NCI-H2196 (cell line): ENCODE measurements at regions not wholly inside any gene's neighbourhood (a gene's known extent, or its start where the extent isn't known, plus 50 kb on each side); places are given as distances from the start of the nearest gene placed in this dataset.
"Not testable (repeated sequence)": the region's sequence is repeated elsewhere in the genome, so short reads cannot be mapped to it uniquely, and the experiment has no call there.

ENCODE experiments used
- DNase-seq: peaks from one replicate; lab custom pipeline; 2025; ENCODE audit not compliant: unreplicated experiment; lab: John Stamatoyannopoulos, UW

- DNase-seq: no peak
These were observed 105.8 kb upstream of the PPP1R26 start for GRCh38 chr9:135373820-135374219.

DNA sequence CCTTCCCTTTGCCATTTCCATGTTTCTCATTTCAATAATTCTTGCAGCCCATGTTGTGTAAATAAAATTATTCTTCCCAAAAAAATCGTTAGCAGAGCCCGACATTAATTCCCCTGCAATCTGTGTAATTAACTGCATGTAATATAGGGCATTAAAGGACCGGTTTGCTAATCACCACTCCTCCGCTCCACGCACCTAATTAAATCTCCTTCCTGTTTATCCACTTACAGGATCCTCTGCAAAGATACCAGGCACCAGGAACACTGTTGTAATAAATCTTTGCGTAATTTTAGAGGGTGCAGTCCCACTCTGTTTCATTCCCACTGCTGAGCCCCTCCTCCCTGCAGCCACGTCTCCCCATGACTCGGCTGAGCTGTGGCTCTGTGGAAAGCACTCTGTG, 105.0 kb upstream of the PPP1R26 start:
- DNase-seq: no peak

DNA sequence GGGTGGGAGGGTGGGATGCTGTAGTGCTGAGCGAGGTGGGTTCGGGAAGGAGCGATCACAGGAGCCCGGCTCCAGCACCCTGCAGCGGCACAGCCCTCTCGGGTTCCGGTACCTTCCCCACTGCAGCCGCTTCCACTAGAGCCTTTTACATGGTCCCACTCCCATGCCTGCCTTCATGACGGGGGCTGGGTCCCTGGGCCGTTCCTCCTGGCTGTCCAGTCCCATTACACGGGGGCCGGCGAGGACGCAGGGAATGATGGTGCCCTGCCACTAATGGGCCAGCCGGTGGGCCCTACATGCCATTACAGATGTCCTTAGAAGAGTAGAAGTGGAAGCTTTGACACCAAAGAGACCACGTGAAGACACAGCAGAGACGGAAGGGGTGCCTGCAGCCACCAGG, 104.6 kb upstream of the PPP1R26 start:
- DNase-seq: no peak

GRCh38 chr9:135376511-135377265, 102.9 kb upstream of the PPP1R26 start:
- DNase-seq: no peak

DNA sequence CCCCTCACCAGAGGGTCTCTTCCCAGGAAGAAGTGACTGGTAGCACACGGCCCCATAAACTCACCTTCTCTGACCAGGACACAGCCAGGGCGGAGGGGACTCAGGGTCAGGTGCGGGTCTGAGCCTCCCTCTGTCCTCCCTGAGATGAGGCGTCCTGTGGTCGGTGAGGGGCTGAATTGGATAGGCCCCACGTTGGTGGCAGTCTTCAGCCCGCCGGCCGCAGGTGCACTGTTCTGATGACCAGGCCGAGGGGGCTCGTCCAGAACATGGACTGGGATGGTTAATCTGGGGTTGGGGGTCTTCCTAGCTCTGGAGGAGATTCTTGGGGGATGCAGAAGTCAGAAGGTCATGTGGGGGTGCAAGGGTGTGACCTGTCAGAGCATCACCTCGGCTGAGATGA, 102.2 kb upstream of the PPP1R26 start:
- no peak for DNase-seq

GRCh38 chr9:135378751-135379150, 100.8 kb upstream of the PPP1R26 start:
- DNase-seq: no peak

DNA sequence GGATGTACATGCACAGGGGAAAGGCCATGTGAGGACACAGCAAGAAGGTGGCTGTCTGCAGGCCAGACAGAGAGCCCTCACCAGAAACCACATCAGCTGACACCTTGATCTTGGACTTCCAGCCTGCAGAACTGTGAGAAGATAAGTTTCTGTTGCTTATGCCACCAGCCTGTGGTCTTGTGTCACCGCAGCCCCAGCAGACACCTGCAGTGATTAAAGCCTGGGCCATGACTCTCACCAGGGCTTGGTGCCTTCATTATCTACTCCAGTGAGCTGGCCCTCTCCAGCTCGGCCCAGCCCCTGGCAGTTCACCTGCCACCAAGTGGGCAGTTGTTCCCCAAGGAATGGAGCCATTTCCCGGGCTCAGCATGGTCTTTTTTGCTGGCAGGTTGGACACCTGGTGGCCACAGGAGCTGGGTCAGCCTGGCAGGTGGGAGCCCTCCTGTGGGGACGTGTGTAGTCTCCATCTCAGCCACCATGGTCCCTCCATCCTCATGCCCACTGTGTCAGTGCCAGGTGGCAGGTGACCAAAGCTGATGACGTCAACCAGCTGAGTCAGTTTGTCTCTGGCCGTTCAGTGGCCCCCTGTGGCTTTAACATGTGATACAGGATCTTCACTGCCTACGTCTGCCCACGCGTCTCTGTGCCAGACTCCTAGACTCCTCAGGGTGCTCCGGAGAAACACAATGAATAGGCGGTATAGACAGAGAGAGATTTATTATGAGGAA, 99.9 kb upstream of the PPP1R26 start:
- peak; percentile 24 for DNase-seq

GRCh38 chr9:135380311-135380960, 99.1 kb upstream of the PPP1R26 start:
- no peak for DNase-seq

GRCh38 chr9:135381762-135382310, 97.7 kb upstream of the PPP1R26 start:
- no peak for DNase-seq

GRCh38 chr9:135384226-135384625, 95.4 kb upstream of the PPP1R26 start:
- DNase-seq: no peak

DNA sequence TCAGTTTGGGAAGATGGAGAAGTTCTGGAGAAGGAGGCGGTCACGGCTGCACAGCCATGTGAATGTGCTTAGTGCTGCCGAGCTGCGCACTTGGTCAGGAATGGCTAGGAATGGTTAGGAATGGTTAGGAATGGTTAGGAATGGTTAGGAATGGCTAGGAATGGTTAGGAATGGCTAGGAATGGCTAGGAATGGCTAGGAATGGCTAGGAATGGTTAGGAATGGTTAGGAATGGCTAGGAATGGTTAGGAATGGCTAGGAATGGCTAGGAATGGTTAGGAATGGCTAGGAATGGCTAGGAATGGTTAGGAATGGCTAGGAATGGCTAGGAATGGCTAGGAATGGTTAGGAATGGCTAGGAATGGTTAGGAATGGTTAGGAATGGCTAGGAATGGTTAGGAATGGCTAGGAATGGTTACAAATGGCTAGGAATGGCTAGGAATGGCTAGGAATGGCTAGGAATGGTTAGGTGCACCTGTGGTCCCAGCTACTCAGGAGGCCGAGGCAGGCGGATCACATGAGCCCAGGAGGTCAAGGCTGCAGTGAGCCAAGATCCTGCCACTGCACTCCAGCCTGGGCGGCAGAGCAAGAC, 94.7 kb upstream of the PPP1R26 start:
- DNase-seq: not testable (repeated sequence)

DNA sequence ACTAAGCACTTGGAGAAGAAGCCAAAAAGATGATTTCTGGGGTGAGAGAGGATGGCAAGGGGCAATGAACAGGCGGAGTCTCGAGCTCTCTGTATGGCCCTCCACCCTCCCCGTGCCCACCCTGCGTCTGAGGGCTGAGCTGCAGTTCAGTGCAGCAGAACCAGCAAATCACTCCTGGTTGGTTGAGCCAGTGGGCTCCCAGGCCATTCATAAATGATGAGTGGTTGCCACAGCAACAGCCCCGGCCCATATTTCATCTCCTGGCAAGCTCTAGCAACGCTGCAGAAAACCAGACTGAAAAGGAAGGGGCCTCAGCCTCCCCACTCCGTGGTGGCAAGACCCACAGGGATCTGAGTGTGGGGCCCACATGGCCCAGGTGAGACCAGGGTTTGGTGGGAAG, 93.8 kb upstream of the PPP1R26 start:
- no peak for DNase-seq

GRCh38 chr9:135387976-135388375, 91.6 kb upstream of the PPP1R26 start:
- no peak for DNase-seq

DNA sequence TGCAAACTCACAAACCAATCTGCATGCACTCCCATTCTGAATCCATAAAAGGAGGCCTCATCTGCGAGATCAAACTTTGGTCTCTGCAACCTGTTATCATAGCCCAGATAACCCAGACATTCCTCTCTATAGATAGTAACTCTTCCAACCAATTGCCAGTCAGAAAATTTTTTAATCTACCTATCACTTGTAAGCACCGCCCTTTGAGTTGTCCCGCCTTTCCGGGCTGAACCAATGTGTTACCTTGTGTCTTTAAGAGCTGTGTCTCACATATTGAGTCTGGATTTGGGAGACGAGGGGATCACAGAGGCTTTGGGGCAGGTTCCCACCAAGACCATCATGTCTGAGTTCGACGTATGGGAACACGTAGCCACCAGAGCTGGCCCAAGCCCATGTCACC, 91.1 kb upstream of the PPP1R26 start:
- no peak for DNase-seq

DNA sequence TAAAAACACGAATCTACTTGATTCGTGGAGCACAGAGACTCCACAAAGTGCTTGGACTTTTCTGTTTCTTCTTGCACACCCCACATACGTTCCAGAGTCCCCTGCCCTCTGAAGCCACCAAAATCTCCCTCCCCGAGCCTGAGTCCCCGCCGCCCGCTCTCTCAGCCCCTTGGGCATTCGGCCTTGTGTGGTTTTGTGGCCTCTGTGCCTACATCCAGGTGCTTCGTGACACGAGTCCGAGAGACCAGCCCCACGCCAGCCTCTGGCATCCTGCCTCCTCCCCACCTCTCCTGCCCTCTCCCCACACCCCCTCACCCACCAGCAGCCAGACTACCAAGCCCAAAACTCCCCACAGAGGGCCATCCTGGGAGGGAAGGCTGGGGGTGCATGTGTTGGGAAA, 87.8 kb upstream of the PPP1R26 start:
- DNase-seq: no peak

DNA sequence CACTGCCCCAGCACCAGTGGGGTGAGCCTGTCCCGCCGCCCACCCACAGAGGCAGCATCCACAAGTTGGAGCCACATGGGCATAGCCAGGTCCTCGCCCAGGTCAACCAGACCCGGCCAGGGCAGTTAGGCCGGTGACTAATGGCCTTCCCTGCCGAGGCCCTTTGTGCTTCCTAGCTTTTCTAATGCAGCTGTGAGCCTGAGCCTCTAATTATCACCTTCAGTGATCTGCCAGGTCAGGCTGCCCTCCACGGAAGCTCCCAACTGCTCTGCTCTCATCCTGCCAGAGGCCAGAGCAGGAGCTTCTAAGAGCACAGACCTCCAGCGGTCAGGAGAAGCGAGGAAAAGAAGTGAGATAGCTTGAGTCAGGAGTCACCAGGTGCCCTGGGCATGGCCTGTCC, 87.1 kb upstream of the PPP1R26 start:
- DNase-seq: no peak

DNA sequence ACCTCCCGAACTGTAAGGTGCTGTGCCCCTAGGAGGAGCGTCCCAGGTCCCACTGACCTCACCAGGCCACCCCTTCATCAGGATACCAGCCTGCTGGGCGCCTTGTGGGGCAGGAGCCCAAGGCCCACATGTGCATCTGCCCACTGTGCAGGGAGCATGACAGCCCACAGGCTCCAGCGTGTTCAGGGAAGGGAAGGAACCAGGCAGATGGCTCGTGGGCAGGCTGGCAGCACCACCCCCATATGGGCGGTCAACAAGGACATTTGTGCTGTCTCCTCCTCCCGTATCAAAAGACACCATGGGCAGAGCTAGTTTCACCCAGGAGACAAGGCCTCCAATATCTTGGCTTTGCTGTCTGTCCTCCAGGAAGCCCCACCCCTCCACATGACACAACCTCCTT, 85.5 kb upstream of the PPP1R26 start:
- no peak for DNase-seq

GRCh38 chr9:135394699-135395645, 84.6 kb upstream of the PPP1R26 start:
- no peak for DNase-seq

DNA sequence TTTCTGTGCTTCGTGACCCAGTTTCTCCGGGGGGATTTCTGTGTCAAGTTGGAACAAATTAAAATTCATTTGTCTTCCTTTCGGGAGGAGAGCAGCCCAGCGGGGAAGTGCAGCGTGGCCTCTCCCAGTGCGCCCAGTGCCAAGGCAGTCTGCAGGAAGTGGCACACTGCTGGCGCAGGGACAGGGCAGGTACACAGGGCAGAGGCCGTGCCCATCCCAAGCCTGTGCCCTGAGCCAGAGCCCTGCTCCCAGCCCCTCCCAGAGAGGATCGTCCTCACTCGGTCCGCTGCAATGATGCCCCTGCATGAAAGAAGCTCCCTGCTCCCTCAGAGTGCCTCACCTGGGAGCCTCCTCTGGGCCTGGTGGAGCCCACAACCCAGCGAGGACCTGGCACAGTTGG, 82.4 kb upstream of the PPP1R26 start:
- no peak for DNase-seq

DNA sequence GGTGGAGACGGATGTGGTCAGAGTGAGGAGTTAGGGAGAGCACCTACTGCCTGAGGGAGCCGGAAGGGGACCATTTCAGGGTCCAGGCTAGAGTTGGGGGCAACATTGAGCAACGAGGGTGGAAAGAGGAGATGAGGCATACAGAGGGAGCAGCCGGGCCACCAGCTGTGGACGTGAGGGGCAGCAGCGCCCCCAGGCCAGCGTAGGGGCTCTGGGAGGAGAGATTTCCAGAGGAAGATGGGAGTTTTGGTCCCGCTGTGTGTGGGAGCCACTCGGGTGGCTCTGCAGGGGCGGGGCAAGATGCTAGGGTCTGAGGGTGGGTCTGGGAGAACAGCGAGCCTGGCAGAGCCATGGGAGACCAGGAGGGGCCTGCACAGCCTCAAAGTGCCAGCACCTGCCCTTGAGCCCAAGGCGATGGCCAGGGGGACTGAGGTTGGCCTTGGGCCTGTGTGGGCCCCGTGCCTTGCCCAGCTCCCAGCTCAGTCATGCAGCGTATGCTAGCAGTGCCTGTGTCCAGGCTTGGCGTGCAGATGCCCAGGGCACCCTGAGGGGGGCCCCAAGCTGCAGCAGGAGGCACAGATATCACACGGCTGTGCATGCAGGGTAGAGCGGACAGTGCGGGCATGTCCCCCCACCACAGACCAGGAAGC, 80.5 kb upstream of the PPP1R26 start:
- DNase-seq: no peak
